IPS DF 6.9 (cell line): ENCODE measurements at regions not wholly inside any gene's neighbourhood (a gene's known extent, or its start where the extent isn't known, plus 50 kb on each side); places are given as distances from the start of the nearest gene placed in this dataset.

Experiments used
- DNase-seq: peaks from one replicate; pipeline ENCODE4 v3.0.0-alpha.2; 2013; ENCODE audit warnings: low read depth, low spot score
- H3K27ac ChIP-seq: one replicate; pipeline ENCODE4 v1.5.1; 2013; ENCODE audit warnings: low read length, control low read depth
- H3K27me3 ChIP-seq: 2 replicates; pipeline ENCODE4 v1.6.1; 2013; ENCODE audit warnings: mild to moderate bottlenecking, low read length; ENCODE audit not compliant: control insufficient read depth, insufficient read depth
- H3K36me3 ChIP-seq: 2 replicates; pipeline ENCODE4 v1.6.1; 2013; ENCODE audit warnings: low read length; ENCODE audit not compliant: control insufficient read depth, insufficient read depth
- H3K4me1 ChIP-seq: 2 replicates; pipeline ENCODE4 v1.6.1; 2013; ENCODE audit warnings: low read length; ENCODE audit not compliant: control insufficient read depth, insufficient read depth
- H3K4me3 ChIP-seq: 2 replicates; pipeline ENCODE4 v1.5.1; 2013; ENCODE audit warnings: mild to moderate bottlenecking, low read length
- H3K9me3 ChIP-seq: 2 replicates; pipeline ENCODE4 v1.6.1; 2013; ENCODE audit warnings: low read length, inconsistent platforms; ENCODE audit not compliant: control insufficient read depth, insufficient read depth
- WGBS: extraction: QIAGEN DNeasy Blood & Tissue Kit; methylation state at CpG from one replicate; pipeline ENCODE4 v1.1.7; 2013; ENCODE audit warnings: mixed read lengths, missing lambda C conversion rate; ENCODE audit not compliant: insufficient read length, insufficient coverage; 5-methylcytosine and 5-hydroxymethylcytosine counted together

- no CpG with 5 or more reads among the region's 3 CpGs for WGBS
- no peaks in the 10 kb centered on the region for H3K9me3 ChIP-seq
- H3K27me3 ChIP-seq, result no peaks in the 10 kb centered on the region
- no peak overlapping the region for H3K4me3 ChIP-seq
- no peaks in the 10 kb centered on the region for H3K36me3 ChIP-seq
- no peak overlapping the region for H3K27ac ChIP-seq
- H3K4me1 ChIP-seq, result no peaks in the 10 kb centered on the region
- no peak for DNase-seq
Measured at GRCh38 chr2:52934323-52934898, 833.2 kb upstream of the CHAC2 start.

DNA sequence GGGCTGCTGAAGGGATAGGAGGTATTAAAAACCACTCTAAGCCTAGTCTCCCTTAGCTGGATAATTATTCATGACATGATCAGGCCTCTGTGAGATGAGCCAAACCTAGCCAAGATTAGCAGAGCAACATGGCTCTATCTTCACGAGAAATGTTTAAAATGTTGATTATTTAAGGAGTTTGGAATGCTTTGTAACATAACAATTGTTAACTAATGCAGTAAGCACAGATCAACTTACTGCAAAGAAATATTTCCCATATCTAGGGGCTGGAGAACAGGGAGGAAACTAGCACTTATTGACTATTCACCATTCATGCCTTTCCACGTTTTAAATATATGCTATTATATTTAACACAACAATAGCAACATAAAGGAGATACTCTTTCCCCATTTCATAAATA, 833.7 kb upstream of the CHAC2 start:
- DNase-seq, result no peak
- Histone ChIP-seq H3K36me3 (no peaks in the 10 kb centered on the region), H3K9me3 (no peaks in the 10 kb centered on the region), H3K4me1 (no peaks in the 10 kb centered on the region), H3K27me3 (no peaks in the 10 kb centered on the region), H3K27ac (no peak overlapping the region), H3K4me3 (no peak overlapping the region)
- no CpG with 5 or more reads among the region's 2 CpGs for WGBS

DNA sequence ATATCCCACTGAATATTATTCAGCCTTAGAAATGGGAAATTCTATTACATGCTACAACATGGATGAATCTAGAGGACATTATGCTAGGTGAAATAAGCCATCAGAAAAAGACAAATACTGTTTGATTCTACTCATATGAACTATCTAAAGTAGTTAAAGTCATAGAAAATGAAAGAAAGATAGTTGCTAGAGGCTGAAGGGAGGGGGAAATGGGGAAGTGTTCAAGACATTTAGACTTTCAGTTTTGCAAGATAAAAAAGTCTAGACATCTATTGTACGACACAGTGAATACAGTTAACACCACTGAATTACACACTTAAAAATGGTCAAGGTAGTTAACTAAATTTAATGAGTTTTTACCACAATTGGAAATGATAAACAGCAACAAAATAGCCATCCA, 835.9 kb upstream of the CHAC2 start:
- H3K27me3 ChIP-seq, result no peaks in the 10 kb centered on the region
- no peak for DNase-seq
- no peaks in the 10 kb centered on the region for H3K4me1 ChIP-seq
- WGBS, result no CpG with 5 or more reads among the region's 1 CpG
- H3K4me3 ChIP-seq, result no peak overlapping the region
- H3K27ac ChIP-seq, result no peak overlapping the region
- H3K9me3 ChIP-seq, result no peaks in the 10 kb centered on the region
- H3K36me3 ChIP-seq, result no peaks in the 10 kb centered on the region

DNA sequence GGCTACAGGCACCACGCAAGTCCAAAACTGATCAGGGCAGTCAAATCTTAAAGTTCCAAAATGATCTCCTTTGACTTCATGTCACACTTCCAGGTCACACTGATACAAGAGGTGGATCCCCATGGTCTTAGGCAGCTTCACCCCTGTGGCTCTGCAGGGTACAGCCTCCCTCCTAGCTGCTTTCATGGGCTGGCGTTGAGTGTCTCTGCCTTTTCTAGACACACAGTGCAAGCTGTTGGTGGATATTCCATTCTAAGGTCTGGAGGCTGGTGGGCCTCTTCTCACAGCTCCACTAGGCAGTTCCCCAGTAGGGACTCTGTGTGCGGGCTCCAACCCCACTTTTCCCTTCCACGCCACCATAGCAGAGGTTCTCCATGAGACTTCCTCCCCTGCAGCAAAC, 838.2 kb upstream of the CHAC2 start:
- no peaks in the 10 kb centered on the region for H3K27me3 ChIP-seq
- H3K27ac ChIP-seq, result no peak overlapping the region
- no peak for DNase-seq
- no peaks in the 10 kb centered on the region for H3K9me3 ChIP-seq
- H3K4me3 ChIP-seq, result no peak overlapping the region
- no peaks in the 10 kb centered on the region for H3K4me1 ChIP-seq
- H3K36me3 ChIP-seq, result no peaks in the 10 kb centered on the region
- whole genome bisulfite sequencing, result no CpG with 5 or more reads among the region's 4 CpGs

DNA sequence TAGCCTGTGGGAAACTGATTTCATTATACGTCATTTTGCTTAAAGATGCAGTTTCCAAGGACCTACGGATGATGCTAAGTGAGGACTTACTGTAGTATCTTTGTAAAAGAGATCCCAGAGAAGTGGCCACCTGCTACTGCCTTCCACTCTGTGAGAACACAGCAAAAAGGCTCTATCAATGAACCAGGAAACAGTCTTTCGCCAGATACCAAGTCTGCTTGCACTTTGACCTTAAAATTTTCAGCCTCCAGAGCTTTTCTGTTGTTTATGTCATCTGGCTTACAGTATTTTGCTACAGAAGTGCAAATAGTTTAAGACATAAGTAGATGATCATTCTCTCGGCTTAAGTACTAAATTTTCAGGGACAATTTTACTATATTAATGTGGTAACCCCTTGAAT, 847.9 kb upstream of the CHAC2 start:
- no CpG with 5 or more reads among the region's 4 CpGs for WGBS
- no peak overlapping the region for H3K4me3 ChIP-seq
- H3K4me1 ChIP-seq, result no peaks in the 10 kb centered on the region
- no peak overlapping the region for H3K27ac ChIP-seq
- no peak for DNase-seq
- H3K36me3 ChIP-seq, result no peaks in the 10 kb centered on the region
- no peaks in the 10 kb centered on the region for H3K27me3 ChIP-seq
- no peaks in the 10 kb centered on the region for H3K9me3 ChIP-seq

- H3K4me3 ChIP-seq, result no peak overlapping the region
- H3K27me3 ChIP-seq, result no peaks in the 10 kb centered on the region
- H3K36me3 ChIP-seq, result no peaks in the 10 kb centered on the region
- H3K4me1 ChIP-seq, result no peaks in the 10 kb centered on the region
- H3K9me3 ChIP-seq, result no peaks in the 10 kb centered on the region
- no peak for DNase-seq
- no CpG with 5 or more reads among the region's 1 CpG for WGBS
- no peak overlapping the region for H3K27ac ChIP-seq
Measured at GRCh38 chr2:52918551-52918950, 849.1 kb upstream of the CHAC2 start.

- no peak overlapping the region for H3K27ac ChIP-seq
- no peak overlapping the region for H3K4me3 ChIP-seq
- H3K9me3 ChIP-seq, result no peaks in the 10 kb centered on the region
- H3K4me1 ChIP-seq, result no peaks in the 10 kb centered on the region
- no peaks in the 10 kb centered on the region for H3K36me3 ChIP-seq
- WGBS, result no CpG with 5 or more reads among the region's 3 CpGs
- DNase-seq, result no peak
- H3K27me3 ChIP-seq, result no peaks in the 10 kb centered on the region
Measured at GRCh38 chr2:52916981-52917380, 850.6 kb upstream of the CHAC2 start.

GRCh38 chr2:52904355-52904891, 863.2 kb upstream of the CHAC2 start:
- no peaks in the 10 kb centered on the region for H3K4me1 ChIP-seq
- DNase-seq, result no peak
- H3K27me3 ChIP-seq, result no peaks in the 10 kb centered on the region
- no peak overlapping the region for H3K27ac ChIP-seq
- H3K36me3 ChIP-seq, result no peaks in the 10 kb centered on the region
- WGBS, result no CpG with 5 or more reads among the region's 1 CpG
- no peaks in the 10 kb centered on the region for H3K9me3 ChIP-seq
- H3K4me3 ChIP-seq, result no peak overlapping the region

DNA sequence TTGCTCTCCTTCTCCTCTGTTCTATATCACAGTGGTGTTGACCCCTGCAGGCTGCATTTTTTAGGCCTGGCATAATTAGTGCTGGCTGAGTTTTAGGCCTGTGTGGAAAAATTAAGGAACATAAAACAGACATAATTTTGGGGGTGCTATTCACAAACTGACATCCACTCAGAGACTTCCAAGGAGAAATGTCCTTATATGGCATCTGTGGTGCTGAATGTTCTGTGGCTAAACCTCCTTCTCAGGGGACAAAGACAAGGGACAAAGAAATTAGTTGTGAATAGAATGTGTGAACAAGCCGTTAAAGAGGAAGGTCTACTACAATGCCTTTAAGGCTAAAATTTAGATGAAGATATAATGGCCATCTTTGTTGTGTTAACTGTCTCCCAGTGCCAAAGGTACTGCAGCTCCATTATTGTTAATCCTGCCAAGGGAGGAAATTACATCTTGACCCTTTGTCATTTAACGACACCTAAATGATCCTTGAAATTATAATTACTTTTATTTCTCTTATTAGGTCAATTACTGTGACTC, 870.0 kb upstream of the CHAC2 start:
- no CpG with 5 or more reads among the region's 2 CpGs for WGBS
- H3K4me1 ChIP-seq, result no peaks in the 10 kb centered on the region
- no peaks in the 10 kb centered on the region for H3K27me3 ChIP-seq
- no peak for DNase-seq
- H3K36me3 ChIP-seq, result no peaks in the 10 kb centered on the region
- H3K27ac ChIP-seq, result no peak overlapping the region
- H3K4me3 ChIP-seq, result no peak overlapping the region
- H3K9me3 ChIP-seq, result no peaks in the 10 kb centered on the region

GRCh38 chr2:52895726-52896340, 871.8 kb upstream of the CHAC2 start:
- Histone ChIP-seq H3K4me1 (no peaks in the 10 kb centered on the region), H3K27ac (no peak overlapping the region), H3K36me3 (no peaks in the 10 kb centered on the region), H3K27me3 (no peaks in the 10 kb centered on the region), H3K9me3 (no peaks in the 10 kb centered on the region), H3K4me3 (no peak overlapping the region)
- no peak for DNase-seq
- WGBS, result no CpG with 5 or more reads among the region's 4 CpGs

- Histone ChIP-seq H3K4me3 (no peak overlapping the region), H3K27me3 (no peaks in the 10 kb centered on the region), H3K27ac (no peak overlapping the region), H3K9me3 (no peaks in the 10 kb centered on the region), H3K4me1 (no peaks in the 10 kb centered on the region), H3K36me3 (no peaks in the 10 kb centered on the region)
- no peak for DNase-seq
- WGBS, result no CpG with 5 or more reads among the region's 3 CpGs
Measured at GRCh38 chr2:52886556-52886955, 881.0 kb upstream of the CHAC2 start.
